ENCODE measurements at regions not wholly inside any gene's neighbourhood (a gene's known extent, or its start where the extent isn't known, plus 50 kb on each side); places are given as distances from the start of the nearest gene placed in this dataset.
"Not testable (repeated sequence)": the region's sequence is repeated elsewhere in the genome, so short reads cannot be mapped to it uniquely, and the experiment has no call there.

DNA sequence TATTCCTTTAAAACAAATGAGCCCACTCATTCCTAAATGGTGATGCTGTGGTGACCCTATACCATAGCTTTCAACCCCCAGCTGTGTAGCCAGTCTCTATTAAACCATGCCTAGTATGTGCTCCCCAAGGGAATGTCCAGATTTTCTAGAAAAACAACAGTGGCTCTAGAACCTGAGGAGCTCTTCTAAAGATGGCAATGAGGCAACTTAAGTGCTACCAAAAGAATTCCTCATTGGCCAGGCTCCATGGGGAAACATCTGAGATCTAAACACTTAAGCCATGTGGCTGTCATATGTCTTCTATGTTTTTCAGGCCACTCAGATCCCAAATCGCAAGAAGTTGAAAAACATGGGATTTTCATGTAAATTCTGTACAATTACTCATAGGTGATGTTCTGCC, 191.0 kb downstream of the TPBG start:
- Histone ChIP-seq H3K27ac (ENCODE audit: low read depth, low read length) (no peak overlapping the region), H4K20me1 (ENCODE audit: insufficient read depth) (no peaks in the 10 kb centered on the region), H3K4me2 (ENCODE audit: low read length) (no peak overlapping the region), H3K9me3 (ENCODE audit: control insufficient read depth in 1 of 2, insufficient read depth in 1 of 2, low read depth in 1 of 2, low read length in 2 of 2) (no peaks in the 10 kb centered on the region), H3K36me3 (ENCODE audit: control insufficient read depth in 1 of 2, insufficient read depth in 2 of 2, low read length in 2 of 2) (no peaks in the 10 kb centered on the region), H3K4me1 (ENCODE audit: control insufficient read depth in 1 of 2, insufficient read depth in 2 of 2, low read length in 2 of 2) (no peaks in the 10 kb centered on the region), H3K27me3 (ENCODE audit: insufficient read depth, low read length) (no peaks in the 10 kb centered on the region), H3K9me2 (ENCODE audit: insufficient read depth) (no peaks in the 10 kb centered on the region), H3K79me2 (ENCODE audit: insufficient read depth, low read length) (no peaks in the 10 kb centered on the region), H3K4me3 (replicated peaks in 1 of 2; ENCODE audit: low read depth in 1 of 2, low read length in 2 of 2) (no peak overlapping the region), H3K9ac (ENCODE audit: low read length) (no peak overlapping the region), H2AFZ (ENCODE audit: low read depth, low read length, poor library complexity, severe bottlenecking) (no peak overlapping the region)
- intact Hi-C loops (cut with micrococcal nuclease), result no loop called here
- ATAC-seq, result no peak
- no TSS peak for BruUV-seq (replicated peaks)
- CTCF ChIA-PET, result no interaction called here
- POLR2A ChIA-PET, result no interaction called here
- DNase-seq (ENCODE audit: low read depth, low spot score), result no peak
- TF ChIP-seq EZH2 (IDR thresholded peaks at IDR 0.05), result no peak
- no peak for TF ChIP-seq ELF1 (IDR thresholded peaks at IDR 0.05; ENCODE audit: borderline replicate concordance, low read depth)
- TF ChIP-seq POLR2A (IDR thresholded peaks at IDR 0.05; ENCODE audit: borderline replicate concordance, extremely low read depth, insufficient read depth, insufficient read length), result no peak
- TF ChIP-seq FOSL1 (IDR thresholded peaks at IDR 0.05; ENCODE audit: low read depth), result no peak
- TF ChIP-seq TCF7L2 (IDR thresholded peaks at IDR 0.05; ENCODE audit: borderline replicate concordance, extremely low read depth, insufficient read depth, insufficient read length), result no peak
- TF ChIP-seq, protein P1, sequence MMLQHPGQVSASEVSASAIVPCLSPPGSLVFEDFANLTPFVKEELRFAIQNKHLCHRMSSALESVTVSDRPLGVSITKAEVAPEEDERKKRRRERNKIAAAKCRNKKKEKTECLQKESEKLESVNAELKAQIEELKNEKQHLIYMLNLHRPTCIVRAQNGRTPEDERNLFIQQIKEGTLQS (IDR thresholded peaks at IDR 0.05), result no peak
- TF ChIP-seq, protein P2, sequence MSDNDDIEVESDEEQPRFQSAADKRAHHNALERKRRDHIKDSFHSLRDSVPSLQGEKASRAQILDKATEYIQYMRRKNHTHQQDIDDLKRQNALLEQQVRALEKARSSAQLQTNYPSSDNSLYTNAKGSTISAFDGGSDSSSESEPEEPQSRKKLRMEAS (IDR thresholded peaks at IDR 0.05), result no peak
- TF ChIP-seq POLR2AphosphoS5 (IDR thresholded peaks at IDR 0.05; ENCODE audit: low read depth, low read length), result no peak
- no peak for TF ChIP-seq SRF (IDR thresholded peaks at IDR 0.05; ENCODE audit: low read depth)
- RAD21 ChIA-PET (ENCODE audit: low non-redundant PET in 1 of 2, low total read pairs in 2 of 2, uncharacterized antibody in 2 of 2, unreplicated experiment in 2 of 2), result no interaction called here

DNA sequence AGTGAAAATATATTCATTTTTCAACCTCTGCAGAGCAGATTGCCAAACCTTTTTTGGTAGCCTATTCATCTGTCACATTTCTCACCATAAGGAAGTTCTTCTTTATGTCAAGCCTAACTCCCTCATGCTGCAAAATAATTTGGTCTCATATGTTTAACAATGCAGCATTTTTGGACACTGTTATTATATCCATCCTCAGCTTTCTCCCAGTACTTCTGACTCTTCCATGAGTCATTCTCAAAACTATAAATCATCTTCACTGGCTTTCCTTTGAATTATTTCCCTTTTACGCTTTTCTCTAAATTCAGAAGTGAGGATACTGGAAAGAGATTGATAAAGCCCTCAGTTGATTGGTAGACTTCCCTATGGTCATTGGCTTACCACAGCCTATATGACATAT, 192.2 kb downstream of the TPBG start:
- POLR2A ChIA-PET, result no interaction called here

DNA sequence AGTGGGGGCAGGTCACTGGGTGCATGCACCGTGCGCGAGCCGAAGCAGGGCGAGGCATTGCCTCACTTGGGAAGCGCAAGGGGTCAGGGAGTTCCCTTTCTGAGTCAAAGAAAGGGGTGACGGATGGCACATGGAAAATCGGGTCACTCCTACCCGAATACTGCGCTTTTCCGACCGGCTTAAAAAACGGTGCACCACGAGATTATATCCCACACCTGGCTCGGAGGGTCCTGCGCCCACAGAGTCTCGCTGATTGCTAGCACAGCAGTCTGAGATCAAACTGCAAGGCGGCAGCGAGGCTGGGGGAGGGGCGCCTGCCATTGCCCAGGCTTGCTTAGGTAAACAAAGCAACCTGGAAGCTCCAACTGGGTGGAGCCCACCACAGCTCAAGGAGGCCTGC, 194.9 kb downstream of the TPBG start:
- H3K79me2 ChIP-seq (ENCODE audit: insufficient read depth, low read length); H3K36me3 ChIP-seq (ENCODE audit: control insufficient read depth in 1 of 2, insufficient read depth in 2 of 2, low read length in 2 of 2); CTCF ChIA-PET; POLR2A ChIA-PET; H3K9ac ChIP-seq (ENCODE audit: low read length); H3K4me3 ChIP-seq (replicated peaks in 1 of 2; ENCODE audit: low read depth in 1 of 2, low read length in 2 of 2); H3K4me2 ChIP-seq (ENCODE audit: low read length); H4K20me1 ChIP-seq (ENCODE audit: insufficient read depth); BruUV-seq (replicated peaks); DNase-seq (ENCODE audit: low read depth, low spot score); H2AFZ ChIP-seq (ENCODE audit: low read depth, low read length, poor library complexity, severe bottlenecking); H3K27ac ChIP-seq (ENCODE audit: low read depth, low read length); intact Hi-C loops (cut with micrococcal nuclease); H3K4me1 ChIP-seq (ENCODE audit: control insufficient read depth in 1 of 2, insufficient read depth in 2 of 2, low read length in 2 of 2); H3K9me2 ChIP-seq (ENCODE audit: insufficient read depth); RAD21 ChIA-PET (ENCODE audit: low non-redundant PET in 1 of 2, low total read pairs in 2 of 2, uncharacterized antibody in 2 of 2, unreplicated experiment in 2 of 2); H3K27me3 ChIP-seq (ENCODE audit: insufficient read depth, low read length); ATAC-seq; H3K9me3 ChIP-seq (ENCODE audit: control insufficient read depth in 1 of 2, insufficient read depth in 1 of 2, low read depth in 1 of 2, low read length in 2 of 2): not testable (repeated sequence)

More for the DNA sequence above, 192.2 kb downstream of the TPBG start:
- no peaks in the 10 kb centered on the region for H3K79me2 ChIP-seq (ENCODE audit: insufficient read depth, low read length)
- no peaks in the 10 kb centered on the region for H3K9me2 ChIP-seq (ENCODE audit: insufficient read depth)
- H3K4me1 ChIP-seq (ENCODE audit: control insufficient read depth in 1 of 2, insufficient read depth in 2 of 2, low read length in 2 of 2), result no peaks in the 10 kb centered on the region
- no peak overlapping the region for H3K4me2 ChIP-seq (ENCODE audit: low read length)
- no peaks in the 10 kb centered on the region for H3K9me3 ChIP-seq (ENCODE audit: control insufficient read depth in 1 of 2, insufficient read depth in 1 of 2, low read depth in 1 of 2, low read length in 2 of 2)
- DNase-seq (ENCODE audit: low read depth, low spot score) (no peak), ATAC-seq (no peak)
- intact Hi-C loops (cut with micrococcal nuclease), result no loop called here
- H2AFZ ChIP-seq (ENCODE audit: low read depth, low read length, poor library complexity, severe bottlenecking), result no peak overlapping the region
- H3K9ac ChIP-seq (ENCODE audit: low read length), result no peak overlapping the region
- no peaks in the 10 kb centered on the region for H4K20me1 ChIP-seq (ENCODE audit: insufficient read depth)
- H3K27ac ChIP-seq (ENCODE audit: low read depth, low read length), result no peak overlapping the region
- no TSS peak for BruUV-seq (replicated peaks)
- H3K4me3 ChIP-seq (replicated peaks in 1 of 2; ENCODE audit: low read depth in 1 of 2, low read length in 2 of 2), result no peak overlapping the region
- RAD21 ChIA-PET (ENCODE audit: low non-redundant PET in 1 of 2, low total read pairs in 2 of 2, uncharacterized antibody in 2 of 2, unreplicated experiment in 2 of 2), result no interaction called here
- TF ChIP-seq FOSL1 (IDR thresholded peaks at IDR 0.05; ENCODE audit: low read depth), result peak; percentile 42; the same call in 1 of the 2 replicates
- TF ChIP-seq, protein P1 (IDR thresholded peaks at IDR 0.05), result no peak
- H3K27me3 ChIP-seq (ENCODE audit: insufficient read depth, low read length), result no peaks in the 10 kb centered on the region
- H3K36me3 ChIP-seq (ENCODE audit: control insufficient read depth in 1 of 2, insufficient read depth in 2 of 2, low read length in 2 of 2), result no peaks in the 10 kb centered on the region
- CTCF ChIA-PET, result no interaction called here
